ENCODE measurements at regions not wholly inside any gene's neighbourhood (a gene's known extent, or its start where the extent isn't known, plus 50 kb on each side); places are given as distances from the start of the nearest gene placed in this dataset.

DNA sequence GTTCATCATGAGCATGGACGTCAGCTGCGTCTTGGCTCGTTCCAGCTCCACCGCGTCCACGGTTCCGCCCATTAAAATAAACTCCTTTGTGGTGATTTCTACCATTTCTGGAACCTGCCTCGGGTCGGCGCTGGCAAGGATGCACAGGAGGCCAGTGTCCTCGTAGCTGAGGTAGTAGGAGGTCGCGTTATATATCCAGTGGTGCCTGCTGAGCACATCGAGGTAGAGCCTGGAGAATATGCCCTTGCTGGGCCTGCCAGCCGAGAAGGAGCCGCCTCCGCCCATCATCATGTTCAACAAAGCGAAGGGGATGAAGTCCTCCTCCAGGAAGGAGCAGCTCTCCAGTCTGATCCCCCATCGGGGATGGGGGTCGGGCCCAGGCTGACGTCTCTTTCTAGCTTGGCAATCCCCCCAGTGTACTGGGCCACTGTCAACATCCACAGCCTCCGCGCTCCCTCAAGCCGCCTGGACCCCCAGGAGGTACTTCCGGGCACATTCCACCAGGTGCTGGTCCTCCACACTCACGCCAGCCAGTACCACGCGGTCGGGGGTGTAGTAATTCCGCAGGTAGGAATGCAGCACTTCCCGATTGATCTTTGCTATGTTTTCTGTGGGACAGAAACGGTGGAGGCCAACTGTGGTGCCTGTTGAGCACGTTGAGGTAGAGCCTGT, 120.9 kb upstream of the GRID2 start:
- intact Hi-C loops (cut with DNase I; ENCODE audit: low total_unique reads), result no loop called here
- no peak overlapping the region for H3K4me3 ChIP-seq (ENCODE audit: low read depth, poor library complexity, severe bottlenecking)
- no peak for DNase-seq (ENCODE audit: low spot score in 2 of 2)
- 95 to 96% methylated on average over 33 of the region's 33 CpGs for WGBS, 2 donors
- TF ChIP-seq POLR2A (IDR thresholded peaks at IDR 0.05) (no peak), CTCF (IDR thresholded peaks at IDR 0.05) (no peak)

- no peak for DNase-seq (ENCODE audit: low spot score in 2 of 2)
- intact Hi-C loops (cut with DNase I; ENCODE audit: low total_unique reads), result no loop called here
- no peak for TF ChIP-seq CTCF (IDR thresholded peaks at IDR 0.05)
- no peak for TF ChIP-seq POLR2A (IDR thresholded peaks at IDR 0.05)
- WGBS, 2 donors, result 97 to 98% methylated on average over 13 of the region's 13 CpGs
- H3K4me3 ChIP-seq (ENCODE audit: low read depth, poor library complexity, severe bottlenecking), result no peak overlapping the region
Observed at GRCh38 chr4:92183825-92184224, 119.9 kb upstream of the GRID2 start.

- intact Hi-C loops (cut with DNase I; ENCODE audit: low total_unique reads), result no loop called here
- WGBS, 2 donors, result 43 to 45% methylated on average over 2 of the region's 2 CpGs
- DNase-seq (ENCODE audit: low spot score in 2 of 2), result no peak
Observed at GRCh38 chr4:92184566-92184965, 119.2 kb upstream of the GRID2 start.

DNA sequence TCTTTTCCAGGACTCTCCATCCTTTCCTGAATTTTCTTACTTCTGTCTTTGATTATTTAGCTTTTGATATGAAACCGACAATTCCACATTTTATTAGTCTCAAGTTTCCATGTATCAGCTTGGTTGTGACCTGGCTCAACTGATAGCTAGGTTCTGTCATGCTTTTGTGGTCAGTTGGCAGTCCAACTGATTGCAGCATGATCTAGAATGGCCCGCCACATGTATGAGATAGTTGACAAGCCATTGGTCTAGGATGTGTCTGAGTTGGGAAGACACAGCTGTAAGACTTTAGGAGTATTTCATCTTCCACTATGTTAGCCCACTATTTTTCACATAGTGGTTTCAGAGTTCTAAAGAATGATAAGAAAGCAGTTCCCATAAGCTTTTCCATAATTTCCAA, 117.5 kb upstream of the GRID2 start:
- WGBS, 2 donors, result 96 to 98% methylated on average over 2 of the region's 2 CpGs
- H3K4me3 ChIP-seq (ENCODE audit: low read depth, poor library complexity, severe bottlenecking), result no peak overlapping the region
- DNase-seq (ENCODE audit: low spot score in 2 of 2), result no peak

More at GRCh38 chr4:92184566-92184965, 119.2 kb upstream of the GRID2 start:
- H3K4me3 ChIP-seq (ENCODE audit: low read depth, poor library complexity, severe bottlenecking), result no peak overlapping the region
- no peak for TF ChIP-seq POLR2A (IDR thresholded peaks at IDR 0.05)
- no peak for TF ChIP-seq CTCF (IDR thresholded peaks at IDR 0.05)

DNA sequence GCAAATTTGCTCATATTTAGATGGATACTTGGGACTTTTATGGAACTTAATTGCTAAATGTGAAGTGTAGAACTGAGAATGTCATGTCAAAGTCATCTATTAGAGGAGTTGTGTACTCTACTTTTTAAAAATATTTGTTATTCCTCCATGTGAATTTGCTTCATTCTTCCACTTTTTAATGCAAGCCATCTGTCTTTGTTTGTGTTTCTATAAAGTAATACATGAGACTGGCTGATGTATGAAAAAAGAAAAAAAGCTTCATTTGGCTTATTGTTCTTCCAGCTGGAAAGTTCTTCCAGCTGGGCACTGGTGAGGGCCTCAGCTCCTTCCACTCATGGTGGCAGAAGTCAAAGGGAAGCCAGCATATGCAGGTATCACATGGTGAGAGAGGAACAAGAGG, 114.6 kb upstream of the GRID2 start:
- no peak for DNase-seq (ENCODE audit: low spot score in 2 of 2)
- H3K4me3 ChIP-seq (ENCODE audit: low read depth, poor library complexity, severe bottlenecking), result no peak overlapping the region
- intact Hi-C loops (cut with DNase I; ENCODE audit: low total_unique reads), result no loop called here
- TF ChIP-seq CTCF (IDR thresholded peaks at IDR 0.05) (no peak), POLR2A (IDR thresholded peaks at IDR 0.05) (no peak)

More for the DNA sequence above, 117.5 kb upstream of the GRID2 start:
- no peak for TF ChIP-seq POLR2A (IDR thresholded peaks at IDR 0.05)
- TF ChIP-seq CTCF (IDR thresholded peaks at IDR 0.05), result no peak
- intact Hi-C loops (cut with DNase I; ENCODE audit: low total_unique reads), result no loop called here

GRCh38 chr4:92198711-92199110, 105.1 kb upstream of the GRID2 start:
- TF ChIP-seq CTCF (IDR thresholded peaks at IDR 0.05) (no peak), POLR2A (IDR thresholded peaks at IDR 0.05) (no peak)
- no peak for DNase-seq (ENCODE audit: low spot score in 2 of 2)
- intact Hi-C loops (cut with DNase I; ENCODE audit: low total_unique reads), result no loop called here
- WGBS, 2 donors, result 84 to 89% methylated on average over 4 of the region's 4 CpGs
- H3K4me3 ChIP-seq (ENCODE audit: low read depth, poor library complexity, severe bottlenecking), result no peak overlapping the region
